ENCODE measurements at regions not wholly inside any gene's neighbourhood (a gene's known extent, or its start where the extent isn't known, plus 50 kb on each side); places are given as distances from the start of the nearest gene placed in this dataset.

GRCh38 chr2:216775043-216775453, 79.7 kb upstream of the IGFBP5 start (continued):
- TF ChIP-seq SP1 (IDR thresholded peaks at IDR 0.05; ENCODE audit: low read depth, low read length) (no peak), SP2 (IDR thresholded peaks at IDR 0.05; ENCODE audit: low read length) (no peak), CTBP2 (IDR thresholded peaks at IDR 0.05; ENCODE audit: borderline replicate concordance, insufficient read depth, insufficient read length, low read length) (no peak), ATF3 (IDR thresholded peaks at IDR 0.05; ENCODE audit: insufficient read depth, low read depth, low read length) (no peak), GABPA (IDR thresholded peaks at IDR 0.05; ENCODE audit: borderline replicate concordance, insufficient read depth, low read length) (no peak), BRCA1 (IDR thresholded peaks at IDR 0.05; ENCODE audit: low read depth, low read length) (no peak), SAP30 (IDR thresholded peaks at IDR 0.05; ENCODE audit: insufficient read depth, insufficient replicate concordance, low read length) (no peak)

Data from H1 (cell line).